ENCODE measurements at regions not wholly inside any gene's neighbourhood (a gene's known extent, or its start where the extent isn't known, plus 50 kb on each side); places are given as distances from the start of the nearest gene placed in this dataset.
A peak's percentile ranks its signal among the peaks of the same experiment; 100 is the strongest.

GRCh38 chr16:85370881-85371651 lies 242.1 kb upstream of the GSE1 start:
- TF ChIP-seq, protein P1, sequence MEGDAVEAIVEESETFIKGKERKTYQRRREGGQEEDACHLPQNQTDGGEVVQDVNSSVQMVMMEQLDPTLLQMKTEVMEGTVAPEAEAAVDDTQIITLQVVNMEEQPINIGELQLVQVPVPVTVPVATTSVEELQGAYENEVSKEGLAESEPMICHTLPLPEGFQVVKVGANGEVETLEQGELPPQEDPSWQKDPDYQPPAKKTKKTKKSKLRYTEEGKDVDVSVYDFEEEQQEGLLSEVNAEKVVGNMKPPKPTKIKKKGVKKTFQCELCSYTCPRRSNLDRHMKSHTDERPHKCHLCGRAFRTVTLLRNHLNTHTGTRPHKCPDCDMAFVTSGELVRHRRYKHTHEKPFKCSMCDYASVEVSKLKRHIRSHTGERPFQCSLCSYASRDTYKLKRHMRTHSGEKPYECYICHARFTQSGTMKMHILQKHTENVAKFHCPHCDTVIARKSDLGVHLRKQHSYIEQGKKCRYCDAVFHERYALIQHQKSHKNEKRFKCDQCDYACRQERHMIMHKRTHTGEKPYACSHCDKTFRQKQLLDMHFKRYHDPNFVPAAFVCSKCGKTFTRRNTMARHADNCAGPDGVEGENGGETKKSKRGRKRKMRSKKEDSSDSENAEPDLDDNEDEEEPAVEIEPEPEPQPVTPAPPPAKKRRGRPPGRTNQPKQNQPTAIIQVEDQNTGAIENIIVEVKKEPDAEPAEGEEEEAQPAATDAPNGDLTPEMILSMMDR (IDR thresholded peaks at IDR 0.05): no peak
- TF ChIP-seq POLR2A (IDR thresholded peaks at IDR 0.05) (no peak), POLR2AphosphoS5 (IDR thresholded peaks at IDR 0.05; ENCODE audit: insufficient read depth in 1 of 2, low read depth in 1 of 2) (peak in 1 of 2 donors; percentile 14)

Data from vagina (tissue), 2 donors.